ENCODE measurements at regions not wholly inside any gene's neighbourhood (a gene's known extent, or its start where the extent isn't known, plus 50 kb on each side); places are given as distances from the start of the nearest gene placed in this dataset.

DNA sequence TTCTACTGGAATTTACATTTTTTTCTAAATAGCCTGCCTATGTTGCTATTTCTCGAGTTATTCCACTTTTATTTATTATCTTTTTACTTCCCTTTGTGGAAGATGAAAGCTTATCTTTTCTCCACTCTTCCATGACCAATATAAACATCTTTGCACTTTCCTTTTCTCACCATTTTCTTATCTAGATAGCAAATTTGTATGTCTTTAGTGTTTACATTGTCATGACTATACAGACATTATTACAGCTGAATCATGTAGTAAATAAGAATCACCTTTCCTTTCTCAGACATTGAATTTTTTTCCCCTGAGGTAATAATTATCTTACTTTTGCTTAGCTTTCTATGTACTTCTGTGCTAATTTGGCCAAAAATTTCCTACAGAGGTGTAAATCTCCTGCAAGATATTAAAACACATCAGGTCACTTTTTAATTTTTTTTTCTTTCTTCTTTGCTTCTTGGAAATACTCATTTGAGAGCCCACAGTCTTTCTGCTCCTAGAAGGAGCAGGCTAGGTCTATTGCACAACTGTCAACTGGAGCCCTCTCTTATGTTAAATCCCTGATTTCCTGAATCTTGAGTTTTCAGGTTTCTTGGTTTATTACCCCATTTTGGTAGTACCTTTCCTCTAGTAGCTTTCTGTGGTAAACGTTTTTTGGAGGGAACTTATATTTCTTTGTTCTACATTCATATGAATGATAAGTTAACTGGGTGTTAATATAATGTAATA lies 109.0 kb upstream of the ATP2B1 start:
- Histone ChIP-seq H3K27me3 (replicated peaks; ENCODE audit: control insufficient read depth, insufficient read depth, low read length) (no peaks in the 10 kb centered on the region), H3K36me3 (ENCODE audit: control insufficient read depth, insufficient read depth, low read length) (no peaks in the 10 kb centered on the region), H3K4me3 (replicated peaks; ENCODE audit: low read depth, low read length) (no peak overlapping the region)
- TF ChIP-seq, protein P1, sequence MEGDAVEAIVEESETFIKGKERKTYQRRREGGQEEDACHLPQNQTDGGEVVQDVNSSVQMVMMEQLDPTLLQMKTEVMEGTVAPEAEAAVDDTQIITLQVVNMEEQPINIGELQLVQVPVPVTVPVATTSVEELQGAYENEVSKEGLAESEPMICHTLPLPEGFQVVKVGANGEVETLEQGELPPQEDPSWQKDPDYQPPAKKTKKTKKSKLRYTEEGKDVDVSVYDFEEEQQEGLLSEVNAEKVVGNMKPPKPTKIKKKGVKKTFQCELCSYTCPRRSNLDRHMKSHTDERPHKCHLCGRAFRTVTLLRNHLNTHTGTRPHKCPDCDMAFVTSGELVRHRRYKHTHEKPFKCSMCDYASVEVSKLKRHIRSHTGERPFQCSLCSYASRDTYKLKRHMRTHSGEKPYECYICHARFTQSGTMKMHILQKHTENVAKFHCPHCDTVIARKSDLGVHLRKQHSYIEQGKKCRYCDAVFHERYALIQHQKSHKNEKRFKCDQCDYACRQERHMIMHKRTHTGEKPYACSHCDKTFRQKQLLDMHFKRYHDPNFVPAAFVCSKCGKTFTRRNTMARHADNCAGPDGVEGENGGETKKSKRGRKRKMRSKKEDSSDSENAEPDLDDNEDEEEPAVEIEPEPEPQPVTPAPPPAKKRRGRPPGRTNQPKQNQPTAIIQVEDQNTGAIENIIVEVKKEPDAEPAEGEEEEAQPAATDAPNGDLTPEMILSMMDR (IDR thresholded peaks at IDR 0.05; ENCODE audit: insufficient read depth, low read length, poor library complexity, severe bottlenecking): no peak
- no peak for DNase-seq (ENCODE audit: extremely low read depth, insufficient read length)

DNA sequence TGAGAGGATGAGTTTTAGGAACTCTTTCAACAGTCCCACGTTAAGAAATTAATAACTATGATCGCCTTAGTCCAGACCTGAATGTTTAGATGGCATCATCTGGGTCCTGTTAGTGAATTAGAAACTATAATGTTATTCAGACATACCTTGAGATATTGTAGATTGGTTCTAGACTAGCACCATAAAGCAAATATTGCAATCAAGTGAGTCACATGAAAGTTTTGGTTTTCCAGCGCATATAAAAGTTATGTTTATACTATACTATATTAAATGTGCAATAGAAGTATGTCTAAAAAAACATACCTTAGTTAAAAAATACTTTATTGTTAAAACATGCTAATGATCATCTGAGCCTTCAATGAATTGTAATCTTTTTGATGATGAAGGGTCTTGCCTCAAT lies 106.6 kb upstream of the ATP2B1 start:
- TF ChIP-seq, protein P1 (IDR thresholded peaks at IDR 0.05; ENCODE audit: insufficient read depth, low read length, poor library complexity, severe bottlenecking): no peak
- Histone ChIP-seq H3K27me3 (replicated peaks; ENCODE audit: control insufficient read depth, insufficient read depth, low read length) (no peaks in the 10 kb centered on the region), H3K4me3 (replicated peaks; ENCODE audit: low read depth, low read length) (no peak overlapping the region), H3K36me3 (ENCODE audit: control insufficient read depth, insufficient read depth, low read length) (no peaks in the 10 kb centered on the region)
- DNase-seq (ENCODE audit: extremely low read depth, insufficient read length): no peak

DNA sequence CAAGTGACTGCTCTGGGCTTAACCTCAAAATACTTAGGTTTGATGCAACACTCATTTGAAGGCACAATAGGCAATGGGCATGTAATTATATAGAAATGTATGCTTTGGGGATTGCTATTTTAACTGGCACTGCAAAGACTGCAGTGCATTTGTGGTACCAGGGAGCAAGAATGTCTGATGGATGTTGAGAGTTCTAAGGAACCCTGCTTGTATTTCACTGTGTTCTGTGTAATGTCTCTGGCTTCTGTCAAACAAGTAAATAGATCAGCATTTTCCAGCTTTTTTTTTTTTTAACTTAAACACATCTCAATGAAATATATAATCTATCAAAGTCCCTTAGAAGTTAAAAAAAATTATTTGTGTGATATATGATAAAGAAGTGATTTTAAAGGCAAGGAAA lies 94.8 kb upstream of the ATP2B1 start:
- no peak for DNase-seq (ENCODE audit: extremely low read depth, insufficient read length)
- Histone ChIP-seq H3K4me3 (replicated peaks; ENCODE audit: low read depth, low read length) (no peak overlapping the region), H3K27me3 (replicated peaks; ENCODE audit: control insufficient read depth, insufficient read depth, low read length) (no peaks in the 10 kb centered on the region), H3K36me3 (ENCODE audit: control insufficient read depth, insufficient read depth, low read length) (no peaks in the 10 kb centered on the region)
- TF ChIP-seq, protein P1 (IDR thresholded peaks at IDR 0.05; ENCODE audit: insufficient read depth, low read length, poor library complexity, severe bottlenecking): no peak

DNA sequence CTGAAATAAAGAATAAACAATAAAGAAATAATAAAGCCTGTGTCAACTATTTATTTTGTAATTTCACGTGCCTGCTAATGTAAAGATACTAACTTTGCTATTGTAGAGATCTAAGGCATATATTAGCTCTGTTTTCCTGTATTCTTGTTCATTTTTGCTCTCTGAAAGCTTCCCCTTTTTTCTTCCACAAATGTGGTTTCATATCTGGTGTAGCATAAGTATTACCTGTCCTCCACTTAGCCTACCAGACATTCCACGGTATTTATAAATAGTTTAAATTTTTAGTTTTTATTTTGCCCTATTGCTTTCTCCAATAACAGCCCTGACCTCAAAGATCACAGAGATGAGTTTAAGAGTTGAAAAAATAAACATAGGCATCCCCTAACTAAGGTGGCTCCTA lies 92.6 kb upstream of the ATP2B1 start:
- H3K27me3 ChIP-seq (replicated peaks; ENCODE audit: control insufficient read depth, insufficient read depth, low read length): no peaks in the 10 kb centered on the region
- TF ChIP-seq, protein P1 (IDR thresholded peaks at IDR 0.05; ENCODE audit: insufficient read depth, low read length, poor library complexity, severe bottlenecking): no peak
- H3K4me3 ChIP-seq (replicated peaks; ENCODE audit: low read depth, low read length): no peak overlapping the region
- no peaks in the 10 kb centered on the region for H3K36me3 ChIP-seq (ENCODE audit: control insufficient read depth, insufficient read depth, low read length)
- no peak for DNase-seq (ENCODE audit: extremely low read depth, insufficient read length)

DNA sequence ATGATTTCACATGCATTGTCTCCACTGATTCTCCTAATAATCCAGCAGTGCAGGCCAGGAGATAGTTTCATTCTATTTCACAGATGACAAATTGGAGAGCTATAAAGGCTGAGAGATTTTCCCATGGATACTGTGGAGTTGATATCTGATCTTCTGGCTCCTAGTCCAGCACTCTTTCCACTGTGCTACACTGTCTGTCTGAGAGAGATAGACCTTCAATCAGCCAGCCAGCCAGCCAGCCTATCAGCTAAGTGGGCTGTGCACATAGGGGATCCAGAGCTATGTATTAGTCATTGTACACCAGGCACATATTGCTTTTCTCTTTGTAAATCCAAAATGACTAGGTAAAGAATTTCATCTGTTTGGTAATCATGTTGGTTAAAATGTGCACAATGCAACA lies 91.8 kb upstream of the ATP2B1 start:
- TF ChIP-seq, protein P1 (IDR thresholded peaks at IDR 0.05; ENCODE audit: insufficient read depth, low read length, poor library complexity, severe bottlenecking): no peak
- no peak overlapping the region for H3K4me3 ChIP-seq (replicated peaks; ENCODE audit: low read depth, low read length)
- DNase-seq (ENCODE audit: extremely low read depth, insufficient read length): no peak
- no peaks in the 10 kb centered on the region for H3K27me3 ChIP-seq (replicated peaks; ENCODE audit: control insufficient read depth, insufficient read depth, low read length)
- H3K36me3 ChIP-seq (ENCODE audit: control insufficient read depth, insufficient read depth, low read length): no peaks in the 10 kb centered on the region

DNA sequence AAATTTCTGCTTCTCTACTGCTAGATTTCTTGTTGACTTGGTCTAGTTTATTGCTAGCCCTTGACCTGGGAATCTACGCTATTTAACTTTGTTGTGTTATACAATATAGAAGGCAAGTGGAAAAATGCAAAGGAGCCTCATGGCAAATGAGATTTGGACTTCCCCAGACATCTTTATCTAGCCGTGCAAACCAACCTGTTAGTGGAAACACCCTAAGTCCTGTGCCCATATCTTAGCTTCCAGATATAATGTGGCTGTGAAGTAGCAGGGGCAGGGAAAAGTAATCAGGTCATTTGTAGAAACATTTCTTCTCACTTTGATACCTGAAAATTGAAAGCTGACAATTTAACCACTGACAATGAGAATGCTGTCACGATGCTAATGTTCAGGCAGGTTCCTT lies 90.7 kb upstream of the ATP2B1 start:
- DNase-seq (ENCODE audit: extremely low read depth, insufficient read length): no peak
- Histone ChIP-seq H3K4me3 (replicated peaks; ENCODE audit: low read depth, low read length) (no peak overlapping the region), H3K27me3 (replicated peaks; ENCODE audit: control insufficient read depth, insufficient read depth, low read length) (no peaks in the 10 kb centered on the region), H3K36me3 (ENCODE audit: control insufficient read depth, insufficient read depth, low read length) (no peaks in the 10 kb centered on the region)
- TF ChIP-seq, protein P1 (IDR thresholded peaks at IDR 0.05; ENCODE audit: insufficient read depth, low read length, poor library complexity, severe bottlenecking): no peak
